T-cell (primary cell): ENCODE measurements at regions not wholly inside any gene's neighbourhood (a gene's known extent, or its start where the extent isn't known, plus 50 kb on each side); places are given as distances from the start of the nearest gene placed in this dataset.

ENCODE experiments used
- ATAC-seq, 4 experiments: fragments of 200-7000 bp in 3 of 4; fragments of 150-1000 bp in 1 of 4; cut with Tn5 transposase; replicated peaks in 1 of 4; 1 replicate in 3 of 4; 2 replicates in 1 of 4; pipeline ENCODE4 v1.10.0; 2021; ENCODE audit warnings: moderate library complexity in 3 of 4, mild to moderate bottlenecking in 2 of 4, moderate number of reproducible peaks in 1 of 4
- CTCF ChIA-PET, 2 donors: fragments of 300-600 bp; sonication (Branson Sonifier 250); formaldehyde crosslinking; loops; one replicate each; lab custom pipeline; 2022; ENCODE audit warnings: antibody characterized with exemption in 2 of 2; lab: Charles Lee
- POLR2A ChIA-PET, 2 donors: fragments of 300-600 bp; sonication (Branson Sonifier 250); formaldehyde crosslinking; loops; one replicate each; lab custom pipeline; 2022; ENCODE audit warnings: antibody characterized with exemption in 2 of 2; lab: Charles Lee
- DNase-seq, 35 experiments: peaks; one replicate each; pipeline versions ENCODE4 v3.0.0 to v3.0.0-alpha.2; 2013 to 2023
- H3K27ac ChIP-seq: one replicate; pipeline ENCODE4 v1.5.1; 2013; ENCODE audit warnings: low read length
- H3K27me3 ChIP-seq, 2 experiments: replicated peaks in 1 of 2; 1 replicate in 1 of 2; 2 replicates in 1 of 2; pipeline versions ENCODE4 v1.6.1 to v1.7.0; 2013; ENCODE audit warnings: low read length in 1 of 2, mixed read lengths in 1 of 2; ENCODE audit not compliant: control insufficient read depth in 2 of 2, insufficient read depth in 2 of 2; ENCODE audit errors: extremely low read depth in 1 of 2
- H3K36me3 ChIP-seq, 2 donors: 1 replicate in 1 of 2; 2 replicates in 1 of 2; pipeline versions ENCODE4 v1.6.1 to v1.7.0; 2013; ENCODE audit warnings: low read length in 1 of 2; ENCODE audit not compliant: control insufficient read depth in 2 of 2, insufficient read depth in 1 of 2; ENCODE audit errors: extremely low read depth in 1 of 2
- H3K4me1 ChIP-seq, 2 experiments: 1 replicate in 1 of 2; 2 replicates in 1 of 2; pipeline versions ENCODE4 v1.6.1 to v1.7.0; 2013; ENCODE audit warnings: low read length in 2 of 2, mixed read lengths in 1 of 2; ENCODE audit not compliant: insufficient read depth in 2 of 2, control insufficient read depth in 1 of 2; ENCODE audit errors: extremely low read depth in 1 of 2
- H3K4me3 ChIP-seq, 2 donors: 1 replicate in 1 of 2; 2 replicates in 1 of 2; pipeline versions ENCODE4 v1.5.1 to v1.7.0; 2013; ENCODE audit warnings: mild to moderate bottlenecking in 2 of 2, low read length in 1 of 2, moderate library complexity in 1 of 2; ENCODE audit not compliant: control insufficient read depth in 1 of 2; ENCODE audit errors: extremely low read depth in 1 of 2
- H3K9me3 ChIP-seq: 2 replicates; pipeline ENCODE4 v1.7.0; 2013
- H3K27ac Mint-ChIP-seq, 2 donors: one replicate each; pipeline ENCODE4 v1.8.0; 2020 to 2021; ENCODE audit warnings: mild to moderate bottlenecking in 2 of 2, mixed read lengths in 2 of 2
- H3K27me3 Mint-ChIP-seq, 2 donors: one replicate each; pipeline ENCODE4 v1.8.0; 2021 to 2022; ENCODE audit warnings: mixed read lengths in 2 of 2
- H3K36me3 Mint-ChIP-seq: one replicate; pipeline ENCODE4 v1.8.0; 2021; ENCODE audit warnings: mixed read lengths
- H3K4me1 Mint-ChIP-seq, 3 donors: one replicate each; pipeline ENCODE4 v1.8.0; 2020 to 2022; ENCODE audit warnings: mixed read lengths in 3 of 3, mild to moderate bottlenecking in 1 of 3
- H3K4me3 Mint-ChIP-seq, 3 donors: one replicate each; pipeline ENCODE4 v1.8.0; 2020 to 2022; ENCODE audit warnings: mild to moderate bottlenecking in 3 of 3, mixed read lengths in 3 of 3, moderate library complexity in 3 of 3
- H3K9me3 Mint-ChIP-seq, 3 donors: one replicate each; pipeline ENCODE4 v1.8.0; 2020 to 2022; ENCODE audit warnings: mixed read lengths in 3 of 3
- WGBS: methylation state at CpG from one replicate; pipeline ENCODE4 v1.1.5; 2013; ENCODE audit warnings: missing lambda C conversion rate; ENCODE audit not compliant: insufficient coverage; 5-methylcytosine and 5-hydroxymethylcytosine counted together

GRCh38 chr3:965826-966225, 127.0 kb upstream of the CNTN6 start:
- no peaks in the 10 kb centered on the region for H3K27me3 ChIP-seq
- no peak for ATAC-seq
- Mint-ChIP-seq H3K9me3 (peaks cover 14 to 40% (median 19%) of the 10 kb centered on the region in 3 donors), H3K36me3 (no peaks in the 10 kb centered on the region), H3K27me3 (no peaks in the 10 kb centered on the region), H3K4me3 (no peak overlapping the region), H3K4me1 (no peaks in the 10 kb centered on the region), H3K27ac (no peak overlapping the region)
- H3K36me3 ChIP-seq, result no peaks in the 10 kb centered on the region
- ChIA-PET CTCF (no interaction called here), POLR2A (no interaction called here)
- H3K27ac ChIP-seq, result no peak overlapping the region
- peaks cover 4% of the 10 kb centered on the region for H3K9me3 ChIP-seq
- 94% methylated on average over 3 of the region's 3 CpGs for WGBS
- no peak overlapping the region for H3K4me3 ChIP-seq
- no peak for DNase-seq
- H3K4me1 ChIP-seq, result no peaks in the 10 kb centered on the region

DNA sequence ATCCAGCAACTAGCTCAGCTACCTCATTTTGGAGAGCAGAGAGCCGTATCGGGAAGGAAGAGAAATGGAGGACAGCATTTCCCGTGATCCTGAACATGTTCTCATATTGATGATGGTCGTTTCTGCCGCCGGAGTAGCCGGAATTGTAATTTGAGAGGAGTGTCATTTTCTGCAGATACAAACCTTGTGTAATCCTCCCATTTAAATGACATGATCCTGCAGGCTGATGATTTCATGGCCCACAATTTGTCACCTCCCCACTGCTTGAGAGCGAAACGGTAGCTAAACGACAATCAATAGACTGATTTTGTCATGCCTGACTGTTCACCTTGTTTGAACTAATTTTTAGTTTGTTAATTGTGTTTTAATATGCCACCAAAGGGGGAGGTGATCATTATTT, 126.5 kb upstream of the CNTN6 start:
- Mint-ChIP-seq H3K4me1 (no peaks in the 10 kb centered on the region), H3K36me3 (no peaks in the 10 kb centered on the region), H3K9me3 (peaks cover 14 to 44% (median 19%) of the 10 kb centered on the region in 3 donors), H3K27me3 (no peaks in the 10 kb centered on the region), H3K4me3 (no peak overlapping the region), H3K27ac (no peak overlapping the region)
- Histone ChIP-seq H3K27me3 (no peaks in the 10 kb centered on the region), H3K36me3 (no peaks in the 10 kb centered on the region), H3K4me1 (no peaks in the 10 kb centered on the region), H3K9me3 (peaks cover 4% of the 10 kb centered on the region), H3K27ac (no peak overlapping the region), H3K4me3 (no peak overlapping the region)
- CTCF ChIA-PET, result no interaction called here
- POLR2A ChIA-PET, result no interaction called here
- WGBS, result no CpG with 5 or more reads among the region's 10 CpGs
- no peak for DNase-seq
- no peak for ATAC-seq

DNA sequence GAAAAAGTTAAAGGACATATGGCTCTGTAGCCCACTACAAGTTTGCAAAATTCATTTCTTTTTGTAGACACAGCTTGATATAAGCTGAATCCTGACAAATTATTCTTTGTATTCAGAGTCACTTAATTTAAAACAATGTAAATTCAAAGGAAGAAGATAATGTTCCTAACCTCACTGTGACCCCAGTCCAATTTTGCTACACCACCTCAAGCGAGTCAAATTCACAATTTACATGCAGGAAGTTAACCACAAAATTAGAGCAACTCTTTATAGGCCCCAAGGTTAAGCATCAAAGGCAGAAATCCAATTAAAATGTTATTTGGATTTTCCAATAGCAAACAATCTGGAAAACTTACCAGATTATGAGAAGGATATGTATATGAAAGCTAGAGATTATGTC, 119.5 kb upstream of the CNTN6 start:
- H3K9me3 ChIP-seq, result peaks cover 3% of the 10 kb centered on the region
- no peak for DNase-seq
- WGBS, result no CpG with 5 or more reads among the region's 1 CpG
- ATAC-seq, result no peak
- Mint-ChIP-seq H3K4me1 (no peaks in the 10 kb centered on the region), H3K27me3 (no peaks in the 10 kb centered on the region), H3K4me3 (no peak overlapping the region), H3K9me3 (peaks cover 9 to 36% (median 11%) of the 10 kb centered on the region in 3 donors), H3K27ac (no peak overlapping the region), H3K36me3 (no peaks in the 10 kb centered on the region)
- ChIA-PET POLR2A (no interaction called here), CTCF (no interaction called here)
- H3K27me3 ChIP-seq, result no peaks in the 10 kb centered on the region
- H3K4me1 ChIP-seq, result no peaks in the 10 kb centered on the region
- H3K36me3 ChIP-seq, result no peaks in the 10 kb centered on the region
- no peak overlapping the region for H3K27ac ChIP-seq
- no peak overlapping the region for H3K4me3 ChIP-seq

GRCh38 chr3:976006-976405, 116.8 kb upstream of the CNTN6 start:
- Histone ChIP-seq H3K27me3 (no peaks in the 10 kb centered on the region), H3K36me3 (no peaks in the 10 kb centered on the region), H3K4me1 (no peaks in the 10 kb centered on the region), H3K4me3 (no peak overlapping the region), H3K27ac (no peak overlapping the region), H3K9me3 (peaks cover 3% of the 10 kb centered on the region)
- ChIA-PET POLR2A (no interaction called here), CTCF (no interaction called here)
- peaks cover 14 to 37% (median 17%) of the 10 kb centered on the region in 3 donors for H3K9me3 Mint-ChIP-seq
- no peaks in the 10 kb centered on the region for H3K36me3 Mint-ChIP-seq
- no CpG with 5 or more reads among the region's 5 CpGs for WGBS
- DNase-seq, result no peak
- no peaks in the 10 kb centered on the region for H3K27me3 Mint-ChIP-seq
- H3K27ac Mint-ChIP-seq, result no peak overlapping the region
- no peaks in the 10 kb centered on the region for H3K4me1 Mint-ChIP-seq
- H3K4me3 Mint-ChIP-seq, result no peak overlapping the region
- no peak for ATAC-seq

GRCh38 chr3:981156-981555, 111.7 kb upstream of the CNTN6 start:
- ChIA-PET POLR2A (no interaction called here), CTCF (no interaction called here)
- H3K4me1 ChIP-seq, result no peaks in the 10 kb centered on the region
- no peaks in the 10 kb centered on the region for H3K36me3 ChIP-seq
- H3K4me3 ChIP-seq, result no peak overlapping the region
- no peak overlapping the region for H3K27ac Mint-ChIP-seq
- no peaks in the 10 kb centered on the region for H3K36me3 Mint-ChIP-seq
- ATAC-seq (no peak), DNase-seq (no peak)
- no peaks in the 10 kb centered on the region for H3K9me3 ChIP-seq
- no peak overlapping the region for H3K27ac ChIP-seq
- no peaks in the 10 kb centered on the region for H3K4me1 Mint-ChIP-seq
- no CpG with 5 or more reads among the region's 6 CpGs for WGBS
- no peaks in the 10 kb centered on the region for H3K27me3 ChIP-seq
- no peak overlapping the region for H3K4me3 Mint-ChIP-seq
- H3K9me3 Mint-ChIP-seq, result peaks cover 14 to 24% (median 23%) of the 10 kb centered on the region in 3 donors
- no peaks in the 10 kb centered on the region for H3K27me3 Mint-ChIP-seq

GRCh38 chr3:988785-989184, 104.0 kb upstream of the CNTN6 start:
- no peaks in the 10 kb centered on the region for H3K36me3 ChIP-seq

DNA sequence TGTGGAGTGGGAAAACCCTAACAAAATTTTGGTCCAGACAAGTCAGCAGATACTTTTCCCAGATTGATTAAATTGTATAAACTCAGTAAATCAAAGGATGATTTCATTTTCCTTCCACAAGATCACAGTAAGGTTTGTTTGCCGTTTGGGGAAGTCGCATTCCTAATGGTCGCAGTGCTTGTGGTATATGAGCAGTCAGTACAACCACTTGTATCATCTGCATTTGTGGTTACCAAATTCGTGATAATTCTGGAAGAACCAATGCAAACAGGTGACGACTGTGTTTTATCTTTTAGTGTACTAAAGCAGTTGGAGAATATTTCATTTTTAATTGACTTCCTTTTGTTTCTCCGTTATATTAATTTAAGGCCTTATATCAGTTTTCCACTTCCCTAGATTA, 100.0 kb upstream of the CNTN6 start:
- ATAC-seq (no peak), DNase-seq (no peak)
- H3K36me3 Mint-ChIP-seq, result no peaks in the 10 kb centered on the region
- H3K9me3 Mint-ChIP-seq, result peaks cover 8 to 20% (median 11%) of the 10 kb centered on the region in 3 donors
- H3K4me1 Mint-ChIP-seq, result no peaks in the 10 kb centered on the region
- H3K27me3 ChIP-seq, result no peaks in the 10 kb centered on the region
- WGBS, result no CpG with 5 or more reads among the region's 6 CpGs
- no peak overlapping the region for H3K4me3 Mint-ChIP-seq
- H3K4me3 ChIP-seq, result no peak overlapping the region
- POLR2A ChIA-PET, result no interaction called here
- CTCF ChIA-PET, result no interaction called here
- no peak overlapping the region for H3K27ac ChIP-seq
- H3K36me3 ChIP-seq, result no peaks in the 10 kb centered on the region
- no peak overlapping the region for H3K27ac Mint-ChIP-seq
- H3K27me3 Mint-ChIP-seq, result no peaks in the 10 kb centered on the region
- no peaks in the 10 kb centered on the region for H3K4me1 ChIP-seq
- no peaks in the 10 kb centered on the region for H3K9me3 ChIP-seq

More at GRCh38 chr3:988785-989184, 104.0 kb upstream of the CNTN6 start:
- H3K27ac ChIP-seq, result no peak overlapping the region
- no peaks in the 10 kb centered on the region for H3K27me3 ChIP-seq
- no CpG with 5 or more reads among the region's 1 CpG for WGBS
- H3K9me3 ChIP-seq, result no peaks in the 10 kb centered on the region
- ChIA-PET CTCF (no interaction called here), POLR2A (no interaction called here)
- Mint-ChIP-seq H3K4me3 (no peak overlapping the region), H3K9me3 (peaks cover 9 to 26% (median 14%) of the 10 kb centered on the region in 3 donors), H3K27me3 (no peaks in the 10 kb centered on the region), H3K27ac (no peak overlapping the region), H3K36me3 (no peaks in the 10 kb centered on the region), H3K4me1 (no peaks in the 10 kb centered on the region)
- ATAC-seq, result no peak
- DNase-seq, result no peak
- H3K4me3 ChIP-seq, result no peak overlapping the region
- H3K4me1 ChIP-seq, result no peaks in the 10 kb centered on the region
